Mesendoderm (in vitro differentiated cells): ENCODE measurements at regions not wholly inside any gene's neighbourhood (a gene's known extent, or its start where the extent isn't known, plus 50 kb on each side); places are given as distances from the start of the nearest gene placed in this dataset.

Source experiments
- DNase-seq: peaks from one replicate; pipeline ENCODE4 v3.0.0; 2013
- H2AK5ac ChIP-seq: 2 replicates; pipeline ENCODE4 v1.6.1; 2013; ENCODE audit warnings: low read length, inconsistent platforms
- H2BK120ac ChIP-seq: 2 replicates; pipeline ENCODE4 v1.6.1; 2013; ENCODE audit warnings: low read depth, mild to moderate bottlenecking, low read length, moderate library complexity, mixed read lengths
- H2BK15ac ChIP-seq: replicated peaks from 2 replicates; pipeline ENCODE4 v1.6.1; 2013; ENCODE audit warnings: low read depth, mild to moderate bottlenecking, moderate library complexity
- H2BK5ac ChIP-seq: 2 replicates; pipeline ENCODE4 v1.6.1; 2013; ENCODE audit warnings: low read length, inconsistent platforms
- H3K18ac ChIP-seq: 2 replicates; pipeline ENCODE4 v1.6.1; 2013; ENCODE audit warnings: mild to moderate bottlenecking, low read length, mixed read lengths
- H3K23ac ChIP-seq: one replicate; pipeline ENCODE4 v1.6.1; 2013; ENCODE audit warnings: low read length
- H3K27ac ChIP-seq: 2 replicates; pipeline ENCODE4 v1.5.1; 2013; ENCODE audit warnings: low read depth, mild to moderate bottlenecking, inconsistent platforms, low read length, moderate library complexity
- H3K27me3 ChIP-seq: 2 replicates; pipeline ENCODE4 v1.6.1; 2013; ENCODE audit warnings: low read length, control low read depth, mild to moderate bottlenecking, inconsistent platforms; ENCODE audit not compliant: insufficient read depth, poor library complexity
- H3K36me3 ChIP-seq: 2 replicates; pipeline ENCODE4 v1.6.1; 2013; ENCODE audit warnings: low read length, inconsistent platforms; ENCODE audit not compliant: control insufficient read depth, insufficient read depth
- H3K4ac ChIP-seq: one replicate; pipeline ENCODE4 v1.6.1; 2013; ENCODE audit warnings: low read depth, mild to moderate bottlenecking, low read length, moderate library complexity
- H3K4me1 ChIP-seq: 2 replicates; pipeline ENCODE4 v1.6.1; 2013; ENCODE audit warnings: low read depth, low read length, inconsistent platforms; ENCODE audit not compliant: control insufficient read depth
- H3K4me2 ChIP-seq: 2 replicates; pipeline ENCODE4 v1.6.1; 2013; ENCODE audit warnings: low read length
- H3K4me3 ChIP-seq: 2 replicates; pipeline ENCODE4 v1.5.1; 2013; ENCODE audit warnings: mild to moderate bottlenecking, low read length
- H3K56ac ChIP-seq: one replicate; pipeline ENCODE4 v1.6.1; 2013; ENCODE audit warnings: low read length
- H3K79me1 ChIP-seq: 2 replicates; pipeline ENCODE4 v1.6.1; 2013; ENCODE audit warnings: low read length, inconsistent platforms
- H3K79me2 ChIP-seq: 2 replicates; pipeline ENCODE4 v1.6.1; 2013; ENCODE audit warnings: mild to moderate bottlenecking, low read length; ENCODE audit not compliant: control insufficient read depth, insufficient read depth
- H3K9ac ChIP-seq: 2 replicates; pipeline ENCODE4 v1.6.1; 2013; ENCODE audit warnings: low read length, inconsistent platforms
- H4K5ac ChIP-seq: one replicate; pipeline ENCODE4 v1.6.1; 2013; ENCODE audit warnings: low read length
- H4K8ac ChIP-seq: one replicate; pipeline ENCODE4 v1.6.1; 2013; ENCODE audit warnings: low read depth, mild to moderate bottlenecking, control low read depth, low read length, moderate library complexity
- WGBS: extraction: QIAGEN DNeasy Blood & Tissue Kit; methylation state at CpG from one replicate; pipeline ENCODE4 v1.1.7; 2013; ENCODE audit warnings: low lambda C conversion rate, missing lambda C conversion rate; ENCODE audit not compliant: insufficient coverage; ENCODE audit errors: extremely low coverage; 5-methylcytosine and 5-hydroxymethylcytosine counted together

DNA sequence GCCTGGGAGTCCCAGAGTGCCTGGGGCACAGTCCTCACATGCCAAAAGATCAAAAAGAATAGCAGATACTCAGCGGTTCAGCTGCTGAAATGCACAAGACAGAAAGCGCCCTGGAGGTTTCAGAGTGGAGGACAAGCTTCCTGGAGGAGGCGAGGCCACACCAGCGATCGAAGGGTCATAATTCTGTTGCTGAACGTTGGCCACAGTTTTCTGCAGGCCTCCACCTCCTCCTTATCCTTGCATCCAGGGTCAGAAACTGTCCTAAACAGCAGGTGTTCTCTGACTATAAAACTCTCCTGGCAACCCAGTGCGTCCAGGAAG lies 220.3 kb upstream of the LINGO1 start:
- Histone ChIP-seq H2BK5ac (no peak overlapping the region), H3K18ac (no peak overlapping the region), H3K4me2 (no peak overlapping the region), H3K23ac (no peak overlapping the region), H3K79me2 (no peaks in the 10 kb centered on the region), H2AK5ac (no peak overlapping the region), H2BK15ac (no peak overlapping the region), H3K27ac (no peak overlapping the region), H3K27me3 (no peaks in the 10 kb centered on the region), H3K36me3 (no peaks in the 10 kb centered on the region), H3K4me3 (no peak overlapping the region), H4K8ac (no peak overlapping the region), H3K4me1 (peaks cover 8% of the 10 kb centered on the region), H4K5ac (no peak overlapping the region), H2BK120ac (no peak overlapping the region), H3K56ac (no peak overlapping the region), H3K9ac (no peak overlapping the region), H3K4ac (no peak overlapping the region), H3K79me1 (no peaks in the 10 kb centered on the region)
- no CpG with 5 or more reads among the region's 7 CpGs for WGBS
- no peak for DNase-seq

DNA sequence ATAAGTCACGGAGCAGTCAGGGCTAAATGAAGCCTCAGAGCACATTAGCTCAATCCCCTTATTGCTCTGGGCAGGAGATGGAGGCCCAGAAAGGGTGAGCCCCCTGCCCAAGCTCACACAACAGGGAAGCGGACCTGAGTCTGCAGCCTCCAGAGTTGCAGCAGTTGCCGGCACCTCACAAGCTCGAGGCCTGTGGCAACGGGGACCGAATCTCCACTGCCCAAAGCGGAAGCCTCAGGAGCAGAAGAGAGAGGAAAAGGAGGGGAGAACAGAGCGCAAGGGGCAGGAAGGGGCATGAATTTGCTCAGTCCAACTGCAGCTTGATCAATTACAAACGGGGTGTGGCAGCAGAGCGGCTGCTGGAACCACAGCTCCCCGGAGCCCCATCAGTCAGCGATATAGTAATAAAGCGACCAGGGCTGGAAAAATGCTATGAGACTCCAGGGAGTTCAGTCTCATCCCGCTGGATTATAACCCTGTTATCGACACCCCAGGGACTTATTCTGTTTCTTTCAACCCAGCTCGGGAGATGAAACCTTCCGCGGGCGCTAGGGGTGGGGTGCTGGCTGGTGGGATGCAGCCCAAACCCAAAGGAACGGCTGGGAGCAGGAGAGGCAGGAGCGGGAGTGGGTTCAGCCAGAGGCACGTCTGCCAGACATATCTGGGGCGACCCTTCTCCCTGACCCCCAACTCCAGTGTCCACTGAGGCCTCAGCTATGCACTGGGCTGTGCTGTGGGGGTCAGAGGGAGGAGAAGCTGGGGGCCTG lies 219.7 kb upstream of the LINGO1 start:
- no peak overlapping the region for H3K23ac ChIP-seq
- no peak overlapping the region for H3K27ac ChIP-seq
- no peak overlapping the region for H4K5ac ChIP-seq
- no peak overlapping the region for H2BK15ac ChIP-seq
- H3K36me3 ChIP-seq, result no peaks in the 10 kb centered on the region
- no peaks in the 10 kb centered on the region for H3K79me2 ChIP-seq
- no peak overlapping the region for H4K8ac ChIP-seq
- H2AK5ac ChIP-seq, result no peak overlapping the region
- no peak overlapping the region for H3K4ac ChIP-seq
- no peak overlapping the region for H3K4me3 ChIP-seq
- no peak for DNase-seq
- H3K9ac ChIP-seq, result no peak overlapping the region
- no CpG with 5 or more reads among the region's 23 CpGs for WGBS
- H3K18ac ChIP-seq, result no peak overlapping the region
- no peak overlapping the region for H2BK5ac ChIP-seq
- H3K27me3 ChIP-seq, result no peaks in the 10 kb centered on the region
- no peak overlapping the region for H3K4me2 ChIP-seq
- no peak overlapping the region for H3K56ac ChIP-seq
- H3K4me1 ChIP-seq, result peaks cover 6% of the 10 kb centered on the region
- no peak overlapping the region for H2BK120ac ChIP-seq
- H3K79me1 ChIP-seq, result no peaks in the 10 kb centered on the region

DNA sequence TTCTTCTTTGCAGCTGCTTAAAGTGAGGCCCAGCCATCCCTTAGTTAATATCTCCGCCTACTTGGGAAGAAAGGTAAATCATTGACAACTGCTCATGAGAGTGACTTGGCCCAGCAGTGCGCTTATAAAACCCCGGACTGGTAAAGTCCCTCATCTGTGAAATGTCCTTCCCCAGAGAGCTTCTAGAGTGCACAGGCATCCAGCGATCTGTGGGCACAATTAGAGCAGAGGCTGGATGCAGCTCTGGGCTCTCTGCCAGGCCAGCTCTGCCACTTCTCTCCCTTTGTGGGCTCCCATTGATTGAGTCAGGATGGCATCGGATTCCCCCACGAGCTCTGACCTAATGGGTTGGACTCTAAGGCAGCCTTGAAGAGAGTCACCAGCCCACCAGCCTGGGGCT lies 219.0 kb upstream of the LINGO1 start:
- Histone ChIP-seq H4K5ac (no peak overlapping the region), H3K27ac (no peak overlapping the region), H3K4me1 (peaks cover 2% of the 10 kb centered on the region), H3K4ac (no peak overlapping the region), H3K56ac (no peak overlapping the region), H2BK5ac (no peak overlapping the region), H3K23ac (no peak overlapping the region), H3K79me1 (no peaks in the 10 kb centered on the region), H2AK5ac (no peak overlapping the region), H3K4me3 (no peak overlapping the region), H3K36me3 (no peaks in the 10 kb centered on the region), H3K27me3 (no peaks in the 10 kb centered on the region), H3K79me2 (no peaks in the 10 kb centered on the region), H2BK120ac (no peak overlapping the region), H2BK15ac (no peak overlapping the region), H4K8ac (no peak overlapping the region), H3K9ac (no peak overlapping the region), H3K4me2 (no peak overlapping the region), H3K18ac (no peak overlapping the region)
- no CpG with 5 or more reads among the region's 6 CpGs for WGBS
- no peak for DNase-seq

DNA sequence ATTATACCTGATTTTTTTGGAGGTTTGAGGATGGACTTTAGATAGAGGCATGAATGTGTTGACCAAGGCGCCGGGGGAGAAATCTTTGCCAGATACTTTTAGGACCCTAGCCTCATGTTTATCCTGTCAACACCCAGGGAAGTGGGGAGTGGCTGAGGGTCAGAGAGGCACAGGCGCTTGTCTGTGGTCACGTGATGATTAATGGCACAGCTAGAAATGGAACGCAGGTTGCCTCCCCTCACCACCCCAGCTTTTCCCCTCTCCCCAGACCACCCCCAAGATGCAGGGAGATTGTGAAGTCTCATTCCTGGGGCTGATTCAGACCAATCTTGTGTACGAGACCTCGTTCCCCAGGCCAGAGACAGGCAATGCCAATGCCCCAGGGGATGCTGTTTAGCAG lies 218.4 kb upstream of the LINGO1 start:
- H3K4ac ChIP-seq, result no peak overlapping the region
- no peak overlapping the region for H3K56ac ChIP-seq
- H4K5ac ChIP-seq, result no peak overlapping the region
- H3K27ac ChIP-seq, result no peak overlapping the region
- H3K27me3 ChIP-seq, result no peaks in the 10 kb centered on the region
- no peaks in the 10 kb centered on the region for H3K36me3 ChIP-seq
- no peak overlapping the region for H3K9ac ChIP-seq
- no peak overlapping the region for H4K8ac ChIP-seq
- no peak overlapping the region for H3K18ac ChIP-seq
- H2BK15ac ChIP-seq, result no peak overlapping the region
- H2AK5ac ChIP-seq, result no peak overlapping the region
- WGBS, result no CpG with 5 or more reads among the region's 7 CpGs
- H3K23ac ChIP-seq, result no peak overlapping the region
- DNase-seq, result no peak
- H3K79me1 ChIP-seq, result no peaks in the 10 kb centered on the region
- H3K4me2 ChIP-seq, result no peak overlapping the region
- no peaks in the 10 kb centered on the region for H3K79me2 ChIP-seq
- no peak overlapping the region for H2BK5ac ChIP-seq
- no peak overlapping the region for H3K4me3 ChIP-seq
- no peak overlapping the region for H2BK120ac ChIP-seq
- H3K4me1 ChIP-seq, result no peaks in the 10 kb centered on the region

DNA sequence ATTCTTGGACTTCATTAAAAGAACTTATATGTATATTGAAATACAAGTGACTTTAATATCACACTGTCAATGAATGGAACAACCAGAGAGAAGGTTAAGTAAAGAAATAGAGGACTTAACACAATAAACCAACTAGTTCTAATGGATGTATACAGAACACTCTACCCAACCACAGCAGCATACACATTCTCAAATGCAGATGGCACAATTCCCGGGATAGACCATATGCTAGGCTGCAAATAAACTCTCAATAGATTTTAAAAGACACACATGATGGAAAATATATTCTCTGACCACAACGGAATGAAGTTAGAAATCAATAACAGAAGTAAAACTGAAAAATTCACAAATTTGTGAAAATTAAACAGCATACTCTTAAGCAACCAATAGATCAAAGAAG lies 214.3 kb upstream of the LINGO1 start:
- Histone ChIP-seq H2BK15ac (no peak overlapping the region), H3K4me2 (no peak overlapping the region), H3K4me3 (no peak overlapping the region), H4K8ac (no peak overlapping the region), H4K5ac (no peak overlapping the region), H2BK120ac (no peak overlapping the region), H3K4ac (no peak overlapping the region), H3K9ac (no peak overlapping the region), H3K36me3 (no peaks in the 10 kb centered on the region), H3K79me1 (no peaks in the 10 kb centered on the region), H3K79me2 (no peaks in the 10 kb centered on the region), H3K27ac (no peak overlapping the region), H3K56ac (no peak overlapping the region), H2BK5ac (no peak overlapping the region), H3K4me1 (no peaks in the 10 kb centered on the region), H3K27me3 (no peaks in the 10 kb centered on the region), H3K18ac (no peak overlapping the region), H3K23ac (no peak overlapping the region), H2AK5ac (no peak overlapping the region)
- WGBS, result no CpG with 5 or more reads among the region's 2 CpGs
- DNase-seq, result no peak

DNA sequence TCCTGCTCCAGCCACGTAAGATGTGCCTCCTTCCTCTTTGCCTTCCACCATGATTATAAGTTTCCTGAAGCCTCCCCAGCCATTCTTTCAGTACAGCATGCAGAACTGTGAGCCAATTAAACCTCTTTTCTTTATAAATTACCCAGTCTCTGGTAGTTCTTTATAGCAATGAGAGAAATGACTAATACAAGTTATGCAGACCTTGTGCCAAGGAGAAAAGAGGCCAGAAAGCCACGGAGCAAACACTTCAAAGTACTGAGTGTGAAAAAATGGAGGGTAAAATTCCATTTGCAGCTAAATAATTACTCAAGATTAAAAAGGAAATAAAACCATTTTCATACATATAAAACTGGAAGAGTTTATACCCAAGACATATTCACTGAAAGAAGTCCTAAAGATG lies 213.6 kb upstream of the LINGO1 start:
- H3K27me3 ChIP-seq, result no peaks in the 10 kb centered on the region
- H2AK5ac ChIP-seq, result no peak overlapping the region
- H2BK15ac ChIP-seq, result no peak overlapping the region
- no peaks in the 10 kb centered on the region for H3K36me3 ChIP-seq
- no peaks in the 10 kb centered on the region for H3K79me1 ChIP-seq
- H3K9ac ChIP-seq, result no peak overlapping the region
- H3K79me2 ChIP-seq, result no peaks in the 10 kb centered on the region
- H4K5ac ChIP-seq, result no peak overlapping the region
- no peak overlapping the region for H3K18ac ChIP-seq
- no peak overlapping the region for H3K56ac ChIP-seq
- H4K8ac ChIP-seq, result no peak overlapping the region
- no peak overlapping the region for H2BK5ac ChIP-seq
- H3K4ac ChIP-seq, result no peak overlapping the region
- H3K4me2 ChIP-seq, result no peak overlapping the region
- no peak overlapping the region for H3K23ac ChIP-seq
- no CpG with 5 or more reads among the region's 2 CpGs for WGBS
- H3K4me1 ChIP-seq, result no peaks in the 10 kb centered on the region
- no peak for DNase-seq
- H2BK120ac ChIP-seq, result no peak overlapping the region
- no peak overlapping the region for H3K27ac ChIP-seq
- no peak overlapping the region for H3K4me3 ChIP-seq
